Natural killer cell (primary cell): ENCODE measurements at regions not wholly inside any gene's neighbourhood (a gene's known extent, or its start where the extent isn't known, plus 50 kb on each side); places are given as distances from the start of the nearest gene placed in this dataset.

Source experiments
- ATAC-seq, 3 donors: fragments of 150-1000 bp in 2 of 3; fragments of 200-7000 bp in 1 of 3; cut with Tn5 transposase; 1 replicate in 1 of 3; 2 replicates in 2 of 3; pipeline ENCODE4 v1.10.0; 2021; ENCODE audit warnings: mild to moderate bottlenecking in 2 of 3, moderate library complexity in 2 of 3
- DNase-seq, 2 donors: peaks; one replicate each; pipeline versions ENCODE4 v3.0.0 to v3.0.0-alpha.2; 2013 to 2021; ENCODE audit warnings: mixed read lengths in 1 of 2
- H3K27ac ChIP-seq: one replicate; pipeline ENCODE4 v1.5.1; 2013; ENCODE audit warnings: mild to moderate bottlenecking, low read length
- H3K27me3 ChIP-seq: one replicate; pipeline ENCODE4 v1.6.1; 2013; ENCODE audit warnings: low read length; ENCODE audit not compliant: control insufficient read depth, insufficient read depth
- H3K36me3 ChIP-seq: one replicate; pipeline ENCODE4 v1.6.1; 2013; ENCODE audit warnings: low read length; ENCODE audit not compliant: control insufficient read depth, insufficient read depth
- H3K4me1 ChIP-seq: one replicate; pipeline ENCODE4 v1.6.1; 2013; ENCODE audit warnings: low read length; ENCODE audit not compliant: control insufficient read depth, insufficient read depth
- H3K4me3 ChIP-seq: one replicate; pipeline ENCODE4 v1.5.1; 2013; ENCODE audit warnings: low read length
- H3K9me3 ChIP-seq: one replicate; pipeline ENCODE4 v1.6.1; 2013; ENCODE audit warnings: low read length; ENCODE audit not compliant: control insufficient read depth, insufficient read depth
- H3K27ac Mint-ChIP-seq, 2 donors: one replicate each; pipeline ENCODE4 v1.8.0; 2022; ENCODE audit warnings: mild to moderate bottlenecking in 2 of 2, mixed read lengths in 2 of 2, moderate library complexity in 1 of 2
- H3K27me3 Mint-ChIP-seq, 2 donors: one replicate each; pipeline ENCODE4 v1.8.0; 2022; ENCODE audit warnings: low read depth in 2 of 2, mixed read lengths in 2 of 2
- H3K36me3 Mint-ChIP-seq: one replicate; pipeline ENCODE4 v1.8.0; 2022; ENCODE audit warnings: mixed read lengths
- H3K4me1 Mint-ChIP-seq, 2 donors: one replicate each; pipeline ENCODE4 v1.8.0; 2022; ENCODE audit warnings: mixed read lengths in 2 of 2
- H3K4me3 Mint-ChIP-seq: one replicate; pipeline ENCODE4 v1.8.0; 2022; ENCODE audit warnings: mild to moderate bottlenecking, moderate library complexity, mixed read lengths
- H3K9me3 Mint-ChIP-seq, 2 donors: one replicate each; pipeline ENCODE4 v1.8.0; 2022; ENCODE audit warnings: mixed read lengths in 2 of 2
- CTCF ChIP-seq: fragments of 200-600 bp; IDR thresholded peaks from one replicate; pipeline ENCODE4 v1.8.0; 2022; ENCODE audit warnings: antibody characterized with exemption
- WGBS: methylation state at CpG from one replicate; pipeline ENCODE4 v1.1.7; 2013; ENCODE audit warnings: missing lambda C conversion rate; ENCODE audit not compliant: insufficient coverage; 5-methylcytosine and 5-hydroxymethylcytosine counted together
- intact Hi-C: fragments of 100-400 bp; cut with micrococcal nuclease; formaldehyde crosslinking; loops from one replicate; pipeline ENCODE4 v1.14.2; 2022

- no peak overlapping the region for H3K4me3 Mint-ChIP-seq
- no peaks in the 10 kb centered on the region for H3K36me3 ChIP-seq
- H3K27me3 Mint-ChIP-seq = peaks cover 12 to 33% of the 10 kb centered on the region in 2 donors
- H3K27ac ChIP-seq = no peak overlapping the region
- no peak for DNase-seq
- 72% methylated on average over 4 of the region's 4 CpGs for WGBS
- intact Hi-C loops = no loop called here
- H3K9me3 Mint-ChIP-seq = no peaks in the 10 kb centered on the region
- H3K4me1 ChIP-seq = peaks cover 5% of the 10 kb centered on the region
- H3K4me1 Mint-ChIP-seq = peaks cover 2 to 3% of the 10 kb centered on the region in 2 donors
- no peaks in the 10 kb centered on the region for H3K27me3 ChIP-seq
- H3K4me3 ChIP-seq = no peak overlapping the region
- no peaks in the 10 kb centered on the region for H3K9me3 ChIP-seq
- no peak overlapping the region for H3K27ac Mint-ChIP-seq
- ATAC-seq = no peak
- TF ChIP-seq CTCF = no peak
- H3K36me3 Mint-ChIP-seq = no peaks in the 10 kb centered on the region
These were observed 69.1 kb upstream of the OR5AN1 start for GRCh38 chr11:59289356-59290181.

GRCh38 chr11:59285716-59286260, 72.9 kb upstream of the OR5AN1 start:
- Histone ChIP-seq H3K36me3 (no peaks in the 10 kb centered on the region), H3K4me3 (no peak overlapping the region), H3K27ac (no peak overlapping the region), H3K4me1 (peaks cover 18% of the 10 kb centered on the region), H3K27me3 (no peaks in the 10 kb centered on the region), H3K9me3 (no peaks in the 10 kb centered on the region)
- no peaks in the 10 kb centered on the region for H3K36me3 Mint-ChIP-seq
- no peak overlapping the region for H3K27ac Mint-ChIP-seq
- DNase-seq (no peak), ATAC-seq (no peak)
- peaks cover 8 to 9% of the 10 kb centered on the region in 2 donors for H3K4me1 Mint-ChIP-seq
- intact Hi-C loops = no loop called here
- H3K9me3 Mint-ChIP-seq = no peaks in the 10 kb centered on the region
- H3K4me3 Mint-ChIP-seq = no peak overlapping the region
- H3K27me3 Mint-ChIP-seq = peaks cover 18 to 21% of the 10 kb centered on the region in 2 donors
- WGBS = 100% methylated on average over 2 of the region's 2 CpGs
- TF ChIP-seq CTCF = no peak

- Histone ChIP-seq H3K4me3 (no peak overlapping the region), H3K36me3 (no peaks in the 10 kb centered on the region), H3K9me3 (no peaks in the 10 kb centered on the region), H3K27me3 (no peaks in the 10 kb centered on the region), H3K27ac (peak overlapping the region; percentile 11), H3K4me1 (peaks cover 18% of the 10 kb centered on the region)
- DNase-seq (no peak), ATAC-seq (no peak)
- H3K9me3 Mint-ChIP-seq = no peaks in the 10 kb centered on the region
- TF ChIP-seq CTCF = no peak
- peak overlapping the region; percentile 75 for H3K4me3 Mint-ChIP-seq
- peak overlapping the region in 1 of 2 donors; percentile 63 for H3K27ac Mint-ChIP-seq
- H3K4me1 Mint-ChIP-seq = peaks cover 8 to 9% of the 10 kb centered on the region in 2 donors
- 0% methylated on average over 2 of the region's 5 CpGs for WGBS
- peaks cover 18 to 21% of the 10 kb centered on the region in 2 donors for H3K27me3 Mint-ChIP-seq
- H3K36me3 Mint-ChIP-seq = no peaks in the 10 kb centered on the region
- intact Hi-C loops = loop anchor here (1.0 kb wide), 1 partner anchor 113 kb away; no protein-coding TSS in a partner anchor
These were observed 72.0 kb upstream of the MPEG1 start for GRCh38 chr11:59284773-59285129.
